Muscle layer of duodenum (tissue), 2 donors: ENCODE measurements at regions not wholly inside any gene's neighbourhood (a gene's known extent, or its start where the extent isn't known, plus 50 kb on each side); places are given as distances from the start of the nearest gene placed in this dataset.

ENCODE experiments used
- H3K27ac ChIP-seq: one replicate; pipeline ENCODE4 v1.7.0; 2013; ENCODE audit warnings: mild to moderate bottlenecking, low read length
- H3K27me3 ChIP-seq: one replicate; pipeline ENCODE4 v1.7.0; 2013; ENCODE audit warnings: low read depth, mild to moderate bottlenecking, control low read depth, low read length
- H3K36me3 ChIP-seq, 2 donors: one replicate each; pipeline ENCODE4 v1.7.0; 2013; ENCODE audit warnings: low read length in 2 of 2, control low read depth in 1 of 2, mild to moderate bottlenecking in 1 of 2; ENCODE audit not compliant: insufficient read depth in 2 of 2, control insufficient read depth in 1 of 2
- H3K4me1 ChIP-seq, 2 donors: one replicate each; pipeline ENCODE4 v1.7.0; 2013; ENCODE audit warnings: low read length in 2 of 2, mild to moderate bottlenecking in 2 of 2, control low read depth in 1 of 2, moderate library complexity in 1 of 2; ENCODE audit not compliant: insufficient read depth in 2 of 2, control insufficient read depth in 1 of 2
- H3K4me3 ChIP-seq, 2 donors: one replicate each; pipeline ENCODE4 v1.7.0; 2013; ENCODE audit warnings: low read length in 2 of 2, low read depth in 1 of 2, mild to moderate bottlenecking in 1 of 2
- H3K9me3 ChIP-seq, 2 donors: one replicate each; pipeline ENCODE4 v1.7.0; 2013; ENCODE audit warnings: low read length in 2 of 2, control low read depth in 1 of 2, mild to moderate bottlenecking in 1 of 2; ENCODE audit not compliant: control insufficient read depth in 1 of 2
- donor health status: healthy.

GRCh38 chr16:86427433-86427851, 82.9 kb upstream of the FOXF1 start:
- peak overlapping the region in 1 of 2 donors; percentile 11 for H3K4me3 ChIP-seq
- peaks cover 9 to 49% of the 10 kb centered on the region in 2 donors for H3K4me1 ChIP-seq
- no peak overlapping the region for H3K27ac ChIP-seq
- peaks cover 0 to 4% of the 10 kb centered on the region in 2 donors for H3K9me3 ChIP-seq
- no peaks in the 10 kb centered on the region for H3K36me3 ChIP-seq
- no peaks in the 10 kb centered on the region for H3K27me3 ChIP-seq

- H3K27ac ChIP-seq: no peak overlapping the region
- H3K27me3 ChIP-seq: no peaks in the 10 kb centered on the region
- no peaks in the 10 kb centered on the region for H3K9me3 ChIP-seq
Measured at GRCh38 chr16:86428729-86429517, 81.4 kb upstream of the FOXF1 start.

GRCh38 chr16:86429663-86430062, 80.7 kb upstream of the FOXF1 start:
- H3K27me3 ChIP-seq: no peaks in the 10 kb centered on the region
- H3K27ac ChIP-seq: peak overlapping the region; percentile 49
- no peaks in the 10 kb centered on the region for H3K9me3 ChIP-seq

More at GRCh38 chr16:86428729-86429517, 81.4 kb upstream of the FOXF1 start:
- H3K36me3 ChIP-seq: no peaks in the 10 kb centered on the region
- H3K4me3 ChIP-seq: no peak overlapping the region
- H3K4me1 ChIP-seq: peaks cover 9 to 54% of the 10 kb centered on the region in 2 donors

GRCh38 chr16:86430814-86431213, 79.5 kb upstream of the FOXF1 start:
- peak overlapping the region; percentile 49 for H3K27ac ChIP-seq
- H3K27me3 ChIP-seq: no peaks in the 10 kb centered on the region
- H3K4me3 ChIP-seq: no peak overlapping the region
- peaks cover 9 to 42% of the 10 kb centered on the region in 2 donors for H3K4me1 ChIP-seq
- no peaks in the 10 kb centered on the region for H3K36me3 ChIP-seq
- H3K9me3 ChIP-seq: no peaks in the 10 kb centered on the region

More at GRCh38 chr16:86429663-86430062, 80.7 kb upstream of the FOXF1 start:
- Histone ChIP-seq H3K4me1 (peaks cover 9 to 47% of the 10 kb centered on the region in 2 donors), H3K4me3 (no peak overlapping the region), H3K36me3 (no peaks in the 10 kb centered on the region)

- H3K36me3 ChIP-seq: no peaks in the 10 kb centered on the region
- peak overlapping the region; percentile 49 for H3K27ac ChIP-seq
- H3K27me3 ChIP-seq: no peaks in the 10 kb centered on the region
- H3K9me3 ChIP-seq: no peaks in the 10 kb centered on the region
- H3K4me3 ChIP-seq: no peak overlapping the region
- peaks cover 9 to 42% of the 10 kb centered on the region in 2 donors for H3K4me1 ChIP-seq
Measured at GRCh38 chr16:86431540-86431939, 78.8 kb upstream of the FOXF1 start.

GRCh38 chr16:86432048-86432447, 78.3 kb upstream of the FOXF1 start:
- Histone ChIP-seq H3K4me3 (no peak overlapping the region), H3K27me3 (no peaks in the 10 kb centered on the region), H3K4me1 (peaks cover 9 to 42% of the 10 kb centered on the region in 2 donors), H3K36me3 (no peaks in the 10 kb centered on the region), H3K9me3 (no peaks in the 10 kb centered on the region), H3K27ac (peak overlapping the region; percentile 49)

- peaks cover 9 to 37% of the 10 kb centered on the region in 2 donors for H3K4me1 ChIP-seq
- H3K4me3 ChIP-seq: no peak overlapping the region
- H3K27me3 ChIP-seq: no peaks in the 10 kb centered on the region
- no peaks in the 10 kb centered on the region for H3K36me3 ChIP-seq
- H3K9me3 ChIP-seq: no peaks in the 10 kb centered on the region
- peak overlapping the region; percentile 49 for H3K27ac ChIP-seq
Measured at GRCh38 chr16:86432691-86433090, 77.6 kb upstream of the FOXF1 start.

- Histone ChIP-seq H3K4me1 (peaks cover 0 to 15% of the 10 kb centered on the region in 2 donors), H3K36me3 (no peaks in the 10 kb centered on the region), H3K27me3 (no peaks in the 10 kb centered on the region), H3K9me3 (no peaks in the 10 kb centered on the region), H3K27ac (no peak overlapping the region), H3K4me3 (no peak overlapping the region)
Measured at GRCh38 chr16:86436466-86437185, 73.7 kb upstream of the FOXF1 start.

- Histone ChIP-seq H3K4me1 (peaks cover 0 to 8% of the 10 kb centered on the region in 2 donors), H3K27me3 (no peaks in the 10 kb centered on the region), H3K9me3 (no peaks in the 10 kb centered on the region), H3K4me3 (no peak overlapping the region), H3K36me3 (no peaks in the 10 kb centered on the region), H3K27ac (no peak overlapping the region)
Measured at GRCh38 chr16:86437348-86437747, 73.0 kb upstream of the FOXF1 start.

GRCh38 chr16:86442703-86443102, 67.6 kb upstream of the FOXF1 start:
- H3K4me1 ChIP-seq: peaks cover 0 to under 1% of the 10 kb centered on the region in 2 donors
- H3K9me3 ChIP-seq: no peaks in the 10 kb centered on the region
- H3K36me3 ChIP-seq: no peaks in the 10 kb centered on the region
- H3K4me3 ChIP-seq: no peak overlapping the region
- H3K27me3 ChIP-seq: no peaks in the 10 kb centered on the region
- H3K27ac ChIP-seq: no peak overlapping the region

- Histone ChIP-seq H3K27me3 (no peaks in the 10 kb centered on the region), H3K27ac (no peak overlapping the region), H3K4me1 (peaks cover 0 to 6% of the 10 kb centered on the region in 2 donors), H3K9me3 (no peaks in the 10 kb centered on the region), H3K4me3 (no peak overlapping the region), H3K36me3 (no peaks in the 10 kb centered on the region)
Measured at GRCh38 chr16:86443508-86444147, 66.7 kb upstream of the FOXF1 start.
